GM23338 (cell line): ENCODE measurements at regions not wholly inside any gene's neighbourhood (a gene's known extent, or its start where the extent isn't known, plus 50 kb on each side); places are given as distances from the start of the nearest gene placed in this dataset.

Experiments used
- ATAC-seq: fragments of 200-7000 bp; cut with Tn5 transposase; 3 replicates; pipeline ENCODE4 v1.9.1; 2020
- DNase-seq: peaks from one replicate; pipeline ENCODE4 v3.0.0-alpha.2; 2015; ENCODE audit warnings: low spot score
- H2AFZ ChIP-seq: fragments of 200-600 bp; sonication (generic); 2 replicates; pipeline ENCODE4 v1.8.0; 2016; ENCODE audit warnings: antibody characterized with exemption, mild to moderate bottlenecking, moderate library complexity
- H3F3A ChIP-seq: fragments of 200-600 bp; sonication (generic); replicated peaks from 2 replicates; pipeline ENCODE4 v1.8.0; 2017; ENCODE audit warnings: antibody characterized with exemption, mixed run types, low read depth
- H3K27ac ChIP-seq: fragments of 200-600 bp; sonication (generic); 2 replicates; pipeline ENCODE4 v1.6.1; 2016; ENCODE audit warnings: low read depth
- H3K27me3 ChIP-seq: fragments of 200-600 bp; sonication (generic); 2 replicates; pipeline ENCODE4 v1.8.0; 2016; ENCODE audit warnings: mild to moderate bottlenecking, mixed run types, moderate library complexity; ENCODE audit not compliant: insufficient read depth
- H3K36me3 ChIP-seq: fragments of 200-600 bp; sonication (generic); 2 replicates; pipeline ENCODE4 v1.8.0; 2016; ENCODE audit warnings: mild to moderate bottlenecking; ENCODE audit not compliant: insufficient read depth
- H3K4me1 ChIP-seq: fragments of 200-600 bp; sonication (generic); 2 replicates; pipeline ENCODE4 v1.8.0; 2016; ENCODE audit warnings: mild to moderate bottlenecking, moderate library complexity; ENCODE audit not compliant: insufficient read depth
- H3K4me2 ChIP-seq: fragments of 200-600 bp; sonication (generic); 2 replicates; pipeline ENCODE4 v1.7.1; 2017; ENCODE audit warnings: mixed run types
- H3K4me3 ChIP-seq: fragments of 200-600 bp; sonication (generic); 2 replicates; pipeline ENCODE4 v1.6.1; 2016; ENCODE audit warnings: mixed run types
- H3K79me2 ChIP-seq: fragments of 200-600 bp; sonication (generic); replicated peaks from 2 replicates; pipeline ENCODE4 v1.8.0; 2017; ENCODE audit warnings: mild to moderate bottlenecking; ENCODE audit not compliant: insufficient read depth
- H3K9me2 ChIP-seq: fragments of 200-600 bp; sonication (generic); 2 replicates; pipeline ENCODE4 v1.8.0; 2017; ENCODE audit not compliant: insufficient read depth
- H4K20me1 ChIP-seq: fragments of 200-600 bp; sonication (generic); replicated peaks from 2 replicates; pipeline ENCODE4 v1.8.0; 2017; ENCODE audit warnings: mild to moderate bottlenecking; ENCODE audit not compliant: insufficient read depth
- H3K27ac Mint-ChIP-seq: 2 replicates; pipeline ENCODE4 v1.8.0; 2020; ENCODE audit warnings: inconsistent platforms, mild to moderate bottlenecking, moderate library complexity, mixed read lengths
- H3K27me3 Mint-ChIP-seq: 3 replicates; pipeline ENCODE4 v1.8.0; 2022; ENCODE audit warnings: low read depth, mild to moderate bottlenecking, moderate library complexity, mixed read lengths, inconsistent platforms; ENCODE audit not compliant: insufficient read depth, poor library complexity
- H3K36me3 Mint-ChIP-seq: 3 replicates; pipeline ENCODE4 v1.8.0; 2021; ENCODE audit warnings: low read depth, mild to moderate bottlenecking, inconsistent platforms, moderate library complexity, mixed read lengths
- H3K4me1 Mint-ChIP-seq: 3 replicates; pipeline ENCODE4 v1.8.0; 2020; ENCODE audit warnings: mild to moderate bottlenecking, inconsistent platforms, mixed read lengths
- H3K4me3 Mint-ChIP-seq: 3 replicates; pipeline ENCODE4 v1.8.0; 2021; ENCODE audit warnings: moderate library complexity, mild to moderate bottlenecking, inconsistent platforms, mixed read lengths
- H3K9me3 Mint-ChIP-seq: 3 replicates; pipeline ENCODE4 v1.8.0; 2020; ENCODE audit warnings: moderate library complexity, mild to moderate bottlenecking, inconsistent platforms, mixed read lengths
- CREB1 ChIP-seq: fragments of 250-450 bp; sonication (Bioruptor Pico); IDR thresholded peaks from 2 replicates; pipeline ENCODE4 v1.5.0; 2020; ENCODE audit warnings: low read depth, mild to moderate bottlenecking, moderate library complexity
- ETS1 ChIP-seq: IDR thresholded peaks from 2 replicates; pipeline ENCODE4 v1.6.1; 2016; ENCODE audit warnings: antibody characterized with exemption
- EZH2phosphoT487 ChIP-seq: fragments of 200-600 bp; sonication (generic); IDR thresholded peaks from one replicate; pipeline ENCODE4 v1.8.1; 2018; ENCODE audit warnings: antibody characterized with exemption; ENCODE audit not compliant: unreplicated experiment
- JUNB ChIP-seq: IDR thresholded peaks from one replicate; pipeline ENCODE4 v1.6.1; 2016; ENCODE audit warnings: antibody characterized with exemption; ENCODE audit not compliant: unreplicated experiment
- NANOG ChIP-seq: IDR thresholded peaks from 2 replicates; pipeline ENCODE4 v1.6.1; 2016; ENCODE audit warnings: antibody characterized with exemption, borderline replicate concordance
- POLR2AphosphoS5 ChIP-seq: IDR thresholded peaks from 2 replicates; pipeline ENCODE4 v1.6.1; 2016; ENCODE audit warnings: antibody characterized with exemption, low read depth
- STAT1 ChIP-seq: IDR thresholded peaks from one replicate; pipeline ENCODE4 v1.6.1; 2016; ENCODE audit warnings: antibody characterized with exemption; ENCODE audit not compliant: unreplicated experiment
- ZNF114 ChIP-seq: fragments of 250-450 bp; sonication (Bioruptor Pico); IDR thresholded peaks from 2 replicates; pipeline ENCODE4 v1.5.0; 2020; ENCODE audit warnings: mild to moderate bottlenecking, moderate library complexity
- ZNF331 ChIP-seq: fragments of 250-450 bp; sonication (Bioruptor Pico); IDR thresholded peaks from 2 replicates; pipeline ENCODE4 v1.5.0; 2020; ENCODE audit warnings: low read depth, mild to moderate bottlenecking, moderate library complexity
- ZNF462 ChIP-seq: fragments of 250-450 bp; sonication (Bioruptor Pico); IDR thresholded peaks from 2 replicates; pipeline ENCODE4 v1.5.0; 2020; ENCODE audit warnings: mild to moderate bottlenecking, moderate library complexity
- TF ChIP-seq, protein P1 (sequence below): IDR thresholded peaks from one replicate; pipeline ENCODE4 v1.6.1; 2018; ENCODE audit warnings: antibody characterized with exemption; ENCODE audit not compliant: unreplicated experiment

DNA sequence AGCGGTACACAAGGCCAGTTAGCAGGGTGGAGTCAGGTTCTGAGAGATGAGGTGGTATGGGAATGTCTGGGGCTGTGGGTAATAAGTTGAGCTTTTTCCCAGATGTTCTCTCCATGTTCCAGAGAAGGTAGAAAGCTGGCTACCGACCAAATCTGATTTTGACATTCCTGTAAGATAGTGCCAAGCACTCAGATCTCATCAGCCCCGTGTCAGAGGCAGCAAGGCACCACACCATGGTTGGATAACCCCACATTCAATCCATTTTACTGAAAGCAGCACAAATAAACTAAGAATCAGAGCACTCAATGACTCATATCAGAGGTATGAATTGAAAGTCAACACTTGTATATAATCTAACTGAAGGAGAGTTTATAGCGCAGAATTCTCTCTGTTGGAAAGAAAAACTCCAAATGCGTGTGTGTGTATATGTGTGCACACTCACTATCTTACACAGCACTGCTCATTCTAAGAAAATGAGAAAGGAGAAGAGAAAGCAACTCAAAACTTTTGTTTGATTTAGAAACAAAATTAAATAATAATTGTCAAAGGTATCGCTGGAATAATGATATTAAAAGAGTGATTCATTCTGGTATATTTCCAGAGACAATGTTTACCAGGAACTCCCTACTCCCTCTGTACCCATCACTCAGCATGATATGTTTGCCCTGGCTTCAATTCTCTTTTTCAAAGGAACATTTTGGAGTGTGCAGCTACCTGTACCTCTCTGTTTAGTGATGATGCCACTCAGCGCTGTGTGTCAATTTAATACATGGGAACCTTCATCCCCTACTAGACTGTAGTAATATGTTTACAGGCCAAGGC is 375.1 kb upstream of the ID2 start (continued):
- TF ChIP-seq, protein P1, sequence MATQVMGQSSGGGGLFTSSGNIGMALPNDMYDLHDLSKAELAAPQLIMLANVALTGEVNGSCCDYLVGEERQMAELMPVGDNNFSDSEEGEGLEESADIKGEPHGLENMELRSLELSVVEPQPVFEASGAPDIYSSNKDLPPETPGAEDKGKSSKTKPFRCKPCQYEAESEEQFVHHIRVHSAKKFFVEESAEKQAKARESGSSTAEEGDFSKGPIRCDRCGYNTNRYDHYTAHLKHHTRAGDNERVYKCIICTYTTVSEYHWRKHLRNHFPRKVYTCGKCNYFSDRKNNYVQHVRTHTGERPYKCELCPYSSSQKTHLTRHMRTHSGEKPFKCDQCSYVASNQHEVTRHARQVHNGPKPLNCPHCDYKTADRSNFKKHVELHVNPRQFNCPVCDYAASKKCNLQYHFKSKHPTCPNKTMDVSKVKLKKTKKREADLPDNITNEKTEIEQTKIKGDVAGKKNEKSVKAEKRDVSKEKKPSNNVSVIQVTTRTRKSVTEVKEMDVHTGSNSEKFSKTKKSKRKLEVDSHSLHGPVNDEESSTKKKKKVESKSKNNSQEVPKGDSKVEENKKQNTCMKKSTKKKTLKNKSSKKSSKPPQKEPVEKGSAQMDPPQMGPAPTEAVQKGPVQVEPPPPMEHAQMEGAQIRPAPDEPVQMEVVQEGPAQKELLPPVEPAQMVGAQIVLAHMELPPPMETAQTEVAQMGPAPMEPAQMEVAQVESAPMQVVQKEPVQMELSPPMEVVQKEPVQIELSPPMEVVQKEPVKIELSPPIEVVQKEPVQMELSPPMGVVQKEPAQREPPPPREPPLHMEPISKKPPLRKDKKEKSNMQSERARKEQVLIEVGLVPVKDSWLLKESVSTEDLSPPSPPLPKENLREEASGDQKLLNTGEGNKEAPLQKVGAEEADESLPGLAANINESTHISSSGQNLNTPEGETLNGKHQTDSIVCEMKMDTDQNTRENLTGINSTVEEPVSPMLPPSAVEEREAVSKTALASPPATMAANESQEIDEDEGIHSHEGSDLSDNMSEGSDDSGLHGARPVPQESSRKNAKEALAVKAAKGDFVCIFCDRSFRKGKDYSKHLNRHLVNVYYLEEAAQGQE: no peak
- TF ChIP-seq ZNF114 (no peak), ZNF331 (CRISPR knock-in tag) (no peak), NANOG (no peak)

DNA sequence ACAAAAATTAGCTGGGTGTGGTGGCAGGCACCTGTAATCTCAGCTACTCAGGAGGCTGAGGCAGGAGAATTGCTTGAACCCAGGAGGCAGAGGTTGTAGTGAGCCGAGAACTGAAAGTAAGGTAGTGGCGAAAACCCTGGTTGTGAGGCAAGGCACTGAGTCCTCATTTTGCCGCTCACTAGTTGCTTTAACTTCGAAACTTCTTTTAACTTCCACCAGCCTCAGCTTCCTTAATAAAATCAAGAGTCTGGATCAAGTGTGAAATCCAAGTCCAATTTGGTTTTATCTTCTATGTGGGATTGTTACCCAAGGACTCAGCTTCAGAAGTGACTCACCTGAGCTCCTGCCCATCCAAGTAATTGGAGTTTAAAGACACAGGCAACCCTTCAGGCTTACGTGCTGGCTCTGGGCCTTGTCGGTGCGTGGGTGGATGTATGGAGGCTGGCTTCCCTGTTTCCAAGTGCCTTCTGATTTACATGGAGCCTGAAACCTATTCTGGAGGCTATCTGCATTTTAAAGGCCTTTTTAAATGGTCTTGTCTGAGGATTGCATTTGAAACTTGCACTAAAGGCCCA is 374.2 kb upstream of the ID2 start:
- no peak for DNase-seq
- H3K4me2 ChIP-seq: no peak overlapping the region
- TF ChIP-seq JUNB: no peak
- TF ChIP-seq CREB1: no peak
- TF ChIP-seq ZNF331 (CRISPR knock-in tag): no peak
- no peak for TF ChIP-seq EZH2phosphoT487
- TF ChIP-seq ZNF462: no peak
- no peak for TF ChIP-seq NANOG
- no peak for TF ChIP-seq ZNF114
- TF ChIP-seq POLR2AphosphoS5: no peak
- TF ChIP-seq ETS1: no peak
- TF ChIP-seq STAT1: no peak

More for the DNA sequence above, 374.2 kb upstream of the ID2 start:
- Mint-ChIP-seq H3K36me3 (peaks cover 5% of the 10 kb centered on the region; the same call in 1 of the 3 replicates), H3K4me3 (no peak overlapping the region), H3K27me3 (peaks cover 11% of the 10 kb centered on the region), H3K27ac (no peak overlapping the region), H3K9me3 (peaks cover 8% of the 10 kb centered on the region; the same call in 2 of the 3 replicates), H3K4me1 (peaks cover 8% of the 10 kb centered on the region; the same call in 2 of the 3 replicates)
- Histone ChIP-seq H3K4me3 (no peak overlapping the region), H3K36me3 (no peaks in the 10 kb centered on the region), H2AFZ (peak overlapping the region; percentile 32; the same call in 1 of the 2 replicates), H3K27ac (no peak overlapping the region), H3K9me2 (0 out of 2 replicates have a peak, but pooled peaks cover 3% of the 10 kb centered on the region), H3F3A (no peaks in the 10 kb centered on the region), H3K79me2 (no peaks in the 10 kb centered on the region), H3K4me1 (0 out of 2 replicates have a peak, but pooled peaks cover 3% of the 10 kb centered on the region), H3K27me3 (no peaks in the 10 kb centered on the region), H4K20me1 (no peaks in the 10 kb centered on the region)
- ATAC-seq: peak; percentile 70
